Fibroblast of lung (primary cell): ENCODE measurements at regions not wholly inside any gene's neighbourhood (a gene's known extent, or its start where the extent isn't known, plus 50 kb on each side); places are given as distances from the start of the nearest gene placed in this dataset.
A peak's percentile ranks its signal among the peaks of the same experiment; 100 is the strongest.

Experiments
- DNase-seq, 2 donors: peaks; one replicate each; pipeline versions ENCODE4 v3.0.0 to v3.0.0-alpha.2; 2010; ENCODE audit warnings: low read depth in 2 of 2
- H2AFZ ChIP-seq: 2 replicates; pipeline ENCODE4 v1.5.1; 2012; ENCODE audit warnings: low read length, control low read depth, inconsistent platforms
- H3K27ac ChIP-seq: 2 replicates; pipeline ENCODE4 v1.5.1; 2011; ENCODE audit warnings: low read length, control low read depth; ENCODE audit not compliant: insufficient read depth
- H3K27me3 ChIP-seq: 2 replicates; pipeline ENCODE4 v1.5.1; 2011; ENCODE audit warnings: mild to moderate bottlenecking, low read length; ENCODE audit not compliant: control insufficient read depth, insufficient read depth
- H3K36me3 ChIP-seq: 2 replicates; pipeline ENCODE4 v1.5.1; 2011; ENCODE audit warnings: low read length; ENCODE audit not compliant: control insufficient read depth, insufficient read depth
- H3K4me1 ChIP-seq: 2 replicates; pipeline ENCODE4 v1.5.1; 2011; ENCODE audit warnings: low read length; ENCODE audit not compliant: control insufficient read depth, insufficient read depth; ENCODE audit errors: extremely low read depth
- H3K4me2 ChIP-seq: 2 replicates; pipeline ENCODE4 v1.5.1; 2011; ENCODE audit warnings: low read length, control low read depth; ENCODE audit not compliant: insufficient read depth; ENCODE audit errors: extremely low read depth
- H3K4me3 ChIP-seq, 4 experiments: fragments of 200-600 bp in 1 of 4; sonication (generic) in 1 of 4; replicated peaks in 1 of 4; 2 replicates each; pipeline ENCODE4 v1.5.1; 2011 to 2016; ENCODE audit warnings: low read length in 4 of 4, low read depth in 3 of 4, mild to moderate bottlenecking in 3 of 4, control low read depth in 2 of 4, inconsistent platforms in 1 of 4, mixed read lengths in 1 of 4; ENCODE audit not compliant: insufficient read depth in 1 of 4; ENCODE audit errors: control extremely low read depth in 1 of 4
- H3K79me2 ChIP-seq: 2 replicates; pipeline ENCODE4 v1.5.1; 2012; ENCODE audit warnings: mild to moderate bottlenecking, low read length, inconsistent platforms; ENCODE audit not compliant: control insufficient read depth, insufficient read depth
- H3K9ac ChIP-seq: 2 replicates; pipeline ENCODE4 v1.5.1; 2011; ENCODE audit warnings: mild to moderate bottlenecking, low read length, control low read depth; ENCODE audit not compliant: insufficient read depth
- H3K9me3 ChIP-seq: 2 replicates; pipeline ENCODE4 v1.5.1; 2012; ENCODE audit warnings: low read depth, low read length; ENCODE audit not compliant: control insufficient read depth, insufficient read depth
- H4K20me1 ChIP-seq: 2 replicates; pipeline ENCODE4 v1.5.1; 2011; ENCODE audit warnings: low read length; ENCODE audit not compliant: control insufficient read depth, insufficient read depth; ENCODE audit errors: extremely low read depth
- CTCF ChIP-seq, 2 donors: IDR thresholded peaks in 1 of 2; conservative IDR thresholded peaks in 1 of 2; 1 replicate in 1 of 2; 2 replicates in 1 of 2; pipeline ENCODE4 v1.5.1; 2011 to 2012; ENCODE audit warnings: low read length in 2 of 2, control low read depth in 1 of 2, inconsistent platforms in 1 of 2, low read depth in 1 of 2, mild to moderate bottlenecking in 1 of 2
- EZH2 ChIP-seq: IDR thresholded peaks from 2 replicates; pipeline ENCODE4 v1.5.1; 2012; ENCODE audit warnings: low read length, control low read depth, mild to moderate bottlenecking; ENCODE audit errors: missing control alignments

GRCh38 chr11:11020747-11021149, 162.9 kb upstream of the ZBED5 start:
- TF ChIP-seq EZH2 (no peak), CTCF (conservative IDR thresholded peaks at IDR 0.05 in 1 of 2, IDR thresholded peaks at IDR 0.05 in 1 of 2; ENCODE audit: low read depth in 1 of 2, low read length in 2 of 2) (no peak)
- H3K4me3 ChIP-seq: no peak overlapping the region
- peak; percentile 10 to 19 for DNase-seq

DNA sequence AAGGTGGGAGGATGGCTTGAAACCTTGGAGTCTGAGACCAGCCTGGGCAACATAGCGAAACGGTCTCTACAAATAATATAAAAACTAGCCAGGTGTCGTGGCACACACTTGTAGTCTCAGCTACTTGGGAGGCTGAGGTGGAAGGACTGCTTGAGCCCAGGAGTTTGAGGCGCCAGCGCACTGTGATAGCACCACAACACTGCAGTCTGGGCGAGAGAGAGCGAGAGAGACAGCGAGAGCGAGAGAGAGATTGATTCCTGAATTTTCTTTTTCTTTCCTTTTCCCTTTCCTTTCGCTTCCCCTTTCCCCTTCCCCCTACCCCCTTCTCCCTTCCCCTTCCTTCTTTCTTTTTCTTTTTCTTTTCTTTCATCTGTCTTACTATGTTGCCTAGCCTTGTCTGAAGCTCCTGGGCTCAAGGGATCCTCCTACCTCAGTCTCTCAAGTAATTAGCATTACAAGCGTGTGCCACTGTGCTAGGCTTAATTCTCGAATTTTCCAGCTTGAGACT, 162.4 kb upstream of the ZBED5 start:
- Histone ChIP-seq H4K20me1 (no peaks in the 10 kb centered on the region), H3K27ac (no peak overlapping the region), H2AFZ (no peak overlapping the region), H3K4me2 (no peak overlapping the region), H3K79me2 (no peaks in the 10 kb centered on the region), H3K9ac (no peak overlapping the region), H3K36me3 (no peaks in the 10 kb centered on the region), H3K4me1 (peaks cover 3% of the 10 kb centered on the region), H3K9me3 (no peaks in the 10 kb centered on the region), H3K27me3 (no peaks in the 10 kb centered on the region), H3K4me3 (no peak overlapping the region)
- TF ChIP-seq EZH2 (no peak), CTCF (conservative IDR thresholded peaks at IDR 0.05 in 1 of 2, IDR thresholded peaks at IDR 0.05 in 1 of 2; ENCODE audit: low read depth in 1 of 2, low read length in 2 of 2) (no peak)
- DNase-seq: no peak

More at GRCh38 chr11:11020747-11021149, 162.9 kb upstream of the ZBED5 start:
- Histone ChIP-seq H3K27me3 (no peaks in the 10 kb centered on the region), H3K4me1 (peaks cover 3% of the 10 kb centered on the region), H3K4me2 (no peak overlapping the region), H3K9me3 (no peaks in the 10 kb centered on the region), H3K27ac (no peak overlapping the region), H2AFZ (no peak overlapping the region), H4K20me1 (no peaks in the 10 kb centered on the region), H3K36me3 (no peaks in the 10 kb centered on the region), H3K79me2 (no peaks in the 10 kb centered on the region), H3K9ac (no peak overlapping the region)

DNA sequence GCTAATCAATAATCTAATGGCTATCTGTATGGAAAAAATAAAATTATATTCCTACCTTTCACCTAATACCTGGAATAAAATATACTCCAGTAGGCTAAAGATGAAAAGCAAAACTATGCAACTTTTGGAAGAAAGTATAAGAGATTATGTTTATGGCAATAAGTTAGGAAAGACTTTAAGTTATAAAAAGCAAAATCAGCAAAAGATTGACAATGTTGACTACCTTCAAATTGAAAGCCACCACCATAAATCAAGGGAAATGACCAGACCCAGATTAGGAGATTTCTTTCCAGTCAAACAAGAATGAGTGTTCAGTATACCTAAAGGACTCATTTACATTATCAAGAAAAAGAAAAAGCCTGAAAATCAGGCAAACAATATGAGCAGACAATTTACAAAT, 159.1 kb upstream of the ZBED5 start:
- H3K27ac ChIP-seq: no peak overlapping the region
- H3K27me3 ChIP-seq: no peaks in the 10 kb centered on the region
- no peak for TF ChIP-seq CTCF (conservative IDR thresholded peaks at IDR 0.05 in 1 of 2, IDR thresholded peaks at IDR 0.05 in 1 of 2; ENCODE audit: low read depth in 1 of 2, low read length in 2 of 2)
- no peak for TF ChIP-seq EZH2
- no peak overlapping the region for H2AFZ ChIP-seq
- no peaks in the 10 kb centered on the region for H4K20me1 ChIP-seq
- H3K9me3 ChIP-seq: no peaks in the 10 kb centered on the region
- no peak for DNase-seq
- H3K4me3 ChIP-seq: no peak overlapping the region
- no peaks in the 10 kb centered on the region for H3K79me2 ChIP-seq
- H3K4me2 ChIP-seq: no peak overlapping the region
- no peaks in the 10 kb centered on the region for H3K4me1 ChIP-seq
- no peak overlapping the region for H3K9ac ChIP-seq
- H3K36me3 ChIP-seq: no peaks in the 10 kb centered on the region
